Anterior cingulate cortex (tissue), 58 donors: ENCODE measurements at regions not wholly inside any gene's neighbourhood (a gene's known extent, or its start where the extent isn't known, plus 50 kb on each side); places are given as distances from the start of the nearest gene placed in this dataset.
A peak's percentile ranks its signal among the peaks of the same experiment; 100 is the strongest.
"Not testable (repeated sequence)": the region's sequence is repeated elsewhere in the genome, so short reads cannot be mapped to it uniquely, and the experiment has no call there.

Experiments used
- DNase-seq, 58 donors: peaks; one replicate each; lab custom pipeline; 2025; lab: John Stamatoyannopoulos, UW

DNA sequence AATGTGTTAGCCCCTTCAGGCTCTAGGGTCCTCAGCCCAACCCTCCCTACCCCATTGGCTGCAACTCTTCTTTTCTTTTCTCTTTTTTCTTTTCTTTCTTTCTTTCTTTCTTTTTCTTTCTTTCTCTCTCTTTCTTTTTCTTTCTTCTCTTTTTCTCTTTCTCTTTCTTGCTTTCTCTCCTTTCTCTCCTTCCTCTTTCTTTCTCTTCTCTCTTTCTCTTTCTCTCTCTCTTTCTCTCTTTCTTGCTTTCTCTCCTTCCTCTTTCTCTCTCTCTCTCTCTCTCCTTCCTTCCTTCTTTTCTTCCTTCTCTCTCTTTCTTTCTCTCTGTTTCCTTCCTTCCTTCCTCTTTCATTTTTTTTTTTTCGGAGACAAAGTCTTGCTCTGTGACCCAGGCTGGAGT is 458.9 kb downstream of the TYW1 start:
- no peak for DNase-seq

GRCh38 chr7:67462781-67463191 is 466.2 kb downstream of the TYW1 start:
- DNase-seq: peak in 30 of 58 donors; percentile 0 to 35 (median 5)

DNA sequence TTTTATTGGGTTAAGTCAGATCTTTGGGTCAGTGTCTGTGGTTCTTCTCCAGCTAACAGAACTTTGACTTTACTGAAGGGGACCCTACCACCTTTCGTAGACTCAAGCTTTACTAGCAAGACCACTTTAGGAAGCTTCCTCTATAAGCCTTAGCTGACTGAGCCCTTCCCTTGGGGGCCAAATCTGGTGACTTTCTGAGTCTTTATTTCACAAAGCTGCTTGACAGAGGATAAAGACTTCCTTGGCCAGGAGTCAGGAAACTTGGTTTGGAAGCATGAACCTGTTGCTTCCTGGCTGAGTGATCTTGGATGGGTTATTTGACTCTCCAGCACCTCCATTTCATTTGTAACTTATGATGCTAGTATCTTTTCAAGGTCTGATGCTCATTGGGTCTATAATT is 466.7 kb downstream of the TYW1 start:
- DNase-seq: no peak

DNA sequence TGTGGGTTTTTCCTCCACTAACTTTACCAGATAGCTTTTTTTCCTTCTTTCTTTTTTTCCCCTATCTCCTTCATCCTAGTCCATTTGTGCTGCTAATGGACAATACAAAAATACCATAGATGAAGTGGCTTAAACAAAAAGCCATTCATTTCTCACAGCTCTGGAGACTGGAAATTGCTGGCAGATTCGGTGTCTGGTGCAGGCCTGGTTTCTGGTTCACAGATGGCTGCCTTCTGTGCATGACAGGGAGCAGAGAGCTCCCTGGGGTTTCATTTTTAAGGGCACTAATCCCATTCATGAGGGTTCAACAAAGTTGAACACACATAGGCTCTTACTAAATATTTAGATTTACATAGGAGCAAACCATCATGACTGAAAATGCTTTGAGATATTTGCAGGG is 467.4 kb downstream of the TYW1 start:
- DNase-seq: peak in 5 of 58 donors; percentile 0 to 4 (median 1)

GRCh38 chr7:67466109-67466508 is 469.5 kb downstream of the TYW1 start:
- no peak for DNase-seq

- peak in 48 of 58 donors; percentile 6 to 87 (median 42) for DNase-seq
Measured at GRCh38 chr7:67470256-67470751, 473.7 kb downstream of the TYW1 start.

DNA sequence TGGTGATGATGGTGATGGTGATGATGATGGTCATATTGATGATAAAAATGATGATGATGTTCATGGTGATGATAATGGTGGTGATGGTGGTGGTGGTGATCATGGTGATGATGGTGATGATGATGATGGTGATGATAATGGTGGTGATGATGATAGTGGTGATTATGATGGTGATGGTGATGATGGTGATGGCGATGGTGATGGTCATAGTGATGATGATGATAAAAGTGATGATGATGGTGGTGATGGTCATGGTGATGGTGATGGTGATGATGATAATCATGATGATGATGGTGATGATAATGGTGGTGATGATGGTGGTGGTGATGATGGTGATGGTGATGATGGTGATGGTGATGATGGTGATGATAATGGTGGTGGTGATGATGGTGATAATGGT is 478.7 kb downstream of the TYW1 start:
- no peak for DNase-seq

- DNase-seq: no peak
Measured at GRCh38 chr7:67478066-67478465, 481.4 kb downstream of the TYW1 start.

DNA sequence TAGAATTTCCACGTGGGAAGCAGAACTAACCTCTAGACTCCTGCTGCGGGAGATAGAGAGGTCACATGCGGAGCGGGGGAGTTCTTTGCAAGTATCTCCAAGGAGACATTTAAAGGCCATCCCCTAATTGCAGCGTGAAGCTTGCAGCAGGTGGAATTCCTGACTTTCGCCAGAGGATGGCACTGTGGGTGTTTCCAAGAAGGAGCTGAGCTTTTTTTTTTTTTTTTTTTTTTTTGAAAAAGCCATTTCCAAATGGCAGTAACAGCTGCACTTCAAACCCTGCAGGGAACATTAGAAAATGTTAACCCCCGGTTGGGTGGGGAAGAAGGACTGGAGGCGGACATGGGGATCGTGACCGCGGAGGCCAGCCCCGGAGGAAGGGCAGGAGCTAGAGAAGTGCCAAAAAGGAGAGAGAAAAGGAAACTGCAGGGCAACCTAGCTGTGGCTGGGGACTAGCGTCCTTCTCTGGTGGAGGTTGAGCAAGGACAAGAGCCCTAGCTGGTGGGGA is 487.7 kb downstream of the TYW1 start:
- peak in 51 of 58 donors; percentile 1 to 67 (median 24) for DNase-seq

GRCh38 chr7:67486401-67486800 is 489.8 kb downstream of the TYW1 start:
- no peak for DNase-seq

DNA sequence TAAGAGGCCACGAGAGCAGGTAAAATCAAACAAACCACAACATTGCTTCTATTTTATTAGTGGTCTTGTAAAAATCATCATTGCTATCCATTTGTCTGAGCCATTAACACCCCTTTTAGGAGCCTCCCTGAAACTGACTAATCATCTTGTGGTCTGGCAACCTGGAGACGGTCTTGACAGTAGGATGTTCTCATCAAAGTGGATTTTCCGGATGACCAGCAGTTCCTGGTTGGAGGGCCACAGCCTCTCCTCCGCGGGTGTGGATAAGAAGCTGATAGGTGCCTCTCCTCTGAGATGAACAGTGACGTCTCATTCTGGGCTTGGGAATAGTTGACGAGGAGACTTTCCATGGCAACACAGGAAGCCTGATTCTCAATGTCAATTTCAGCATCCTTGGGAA is 490.7 kb downstream of the TYW1 start:
- no peak for DNase-seq

- DNase-seq: no peak
Measured at GRCh38 chr7:67489881-67490280, 493.2 kb downstream of the TYW1 start.

DNA sequence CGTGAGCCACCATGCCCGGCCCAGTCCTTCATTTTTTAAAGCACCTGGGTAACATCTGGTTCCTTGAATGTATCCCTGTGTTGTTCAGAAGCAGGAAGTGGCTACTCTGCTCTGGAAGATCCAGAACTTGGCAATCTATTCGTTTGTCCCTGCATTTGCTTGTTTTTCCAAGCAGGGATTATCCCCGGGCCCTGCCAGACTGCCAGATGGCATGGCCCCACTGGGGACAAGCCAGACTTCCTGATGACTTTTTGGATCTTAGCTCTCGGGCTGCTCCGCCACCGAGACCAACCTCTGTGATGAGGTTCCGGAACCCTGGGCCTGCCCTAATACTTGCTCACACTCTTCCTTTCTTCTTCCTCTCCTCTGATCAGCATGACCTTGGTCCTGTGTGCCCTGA is 496.7 kb downstream of the TYW1 start:
- peak in 1 of 58 donors; percentile 10 for DNase-seq

GRCh38 chr7:67496589-67496988 is 500.0 kb downstream of the TYW1 start:
- DNase-seq: peak in 10 of 58 donors; percentile 1 to 30 (median 4)

DNA sequence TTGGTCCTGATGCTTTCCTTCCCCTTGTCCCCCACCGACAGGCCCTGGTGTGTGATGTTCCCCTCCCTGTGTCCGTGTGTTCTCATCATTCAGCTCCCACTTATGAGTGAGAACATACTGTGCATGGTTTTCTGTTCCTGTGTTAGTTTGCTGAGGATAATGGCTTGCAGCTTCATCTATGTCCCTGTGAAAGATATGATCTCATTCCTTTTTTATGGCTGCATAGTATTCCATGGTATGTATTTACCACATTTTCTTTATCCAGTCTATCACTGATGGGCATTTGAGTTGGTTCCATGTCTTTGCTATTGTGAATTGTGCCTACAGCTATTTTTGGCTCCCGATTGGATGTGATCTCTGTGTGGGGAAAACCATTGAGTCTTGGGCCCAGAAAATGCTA is 501.3 kb downstream of the TYW1 start:
- not testable (repeated sequence) for DNase-seq

GRCh38 chr7:67502929-67503328 is 506.3 kb downstream of the TYW1 start:
- DNase-seq: no peak

- DNase-seq: no peak
Measured at GRCh38 chr7:67505449-67505848, 508.8 kb downstream of the TYW1 start.

DNA sequence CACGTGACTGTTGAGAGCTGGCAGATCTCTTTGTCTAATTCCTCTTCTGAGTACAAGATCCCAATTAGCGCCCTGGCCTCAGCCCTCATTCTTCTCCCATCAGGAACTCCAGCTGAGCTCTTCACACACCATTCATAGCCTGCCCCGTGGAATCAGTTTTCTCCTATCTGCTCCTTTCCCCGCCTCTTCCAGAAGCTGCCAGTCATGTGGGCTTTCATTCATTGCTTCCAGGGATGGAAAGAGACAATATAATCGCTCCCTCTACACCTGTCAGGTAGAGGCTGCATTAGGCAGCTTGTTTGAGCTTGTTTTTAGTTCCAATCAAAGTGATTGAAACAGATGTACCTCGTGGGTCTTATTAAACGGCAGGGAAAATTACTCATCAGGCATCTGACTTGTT is 515.8 kb downstream of the TYW1 start:
- DNase-seq: peak in 1 of 58 donors; percentile 3

GRCh38 chr7:67518580-67518979 is 521.9 kb downstream of the TYW1 start:
- DNase-seq: no peak

- DNase-seq: no peak
Measured at GRCh38 chr7:67519171-67519570, 522.5 kb downstream of the TYW1 start.

- no peak for DNase-seq
Measured at GRCh38 chr7:67522504-67522903, 525.9 kb downstream of the TYW1 start.

DNA sequence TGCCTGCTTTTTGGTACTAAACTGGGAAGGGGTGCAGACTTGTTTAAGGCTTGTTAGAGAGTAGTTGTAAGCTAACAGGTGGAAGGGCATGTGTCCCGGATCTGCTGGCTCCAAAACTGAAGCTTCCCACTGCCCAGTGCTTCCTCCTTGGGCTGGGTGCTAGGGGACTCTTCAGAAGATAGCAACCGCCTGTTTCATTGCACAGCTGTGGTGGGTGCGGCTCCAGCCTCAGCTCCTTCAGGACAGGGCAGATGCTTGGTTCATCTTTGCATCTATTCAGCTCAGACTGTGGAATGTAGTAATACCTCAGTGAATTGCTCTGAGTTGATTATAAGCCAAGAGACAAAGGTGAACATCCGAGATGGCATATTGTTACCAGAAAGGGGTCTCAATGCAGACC is 527.1 kb downstream of the TYW1 start:
- no peak for DNase-seq

DNA sequence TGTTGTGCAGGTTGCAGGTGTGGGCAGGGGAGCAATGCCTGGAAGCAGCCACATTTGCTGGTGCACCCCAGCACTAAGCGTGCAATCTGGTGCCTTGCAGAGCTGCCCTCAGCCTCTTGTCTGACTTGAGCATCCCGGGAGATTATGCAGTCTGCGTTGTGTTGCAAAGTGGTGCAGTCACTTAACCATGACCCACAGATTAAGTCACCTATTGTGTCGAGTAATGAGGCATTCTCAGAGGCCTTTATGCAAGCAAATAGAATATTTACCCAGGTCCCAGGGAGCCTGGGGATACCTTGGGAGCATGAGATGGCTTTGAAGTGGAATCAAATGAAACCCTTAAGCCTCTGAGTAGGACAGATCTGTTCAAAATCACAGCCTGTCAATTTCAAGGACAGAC is 529.0 kb downstream of the TYW1 start:
- DNase-seq: no peak
